Epithelial cell of esophagus (primary cell): ENCODE measurements at regions not wholly inside any gene's neighbourhood (a gene's known extent, or its start where the extent isn't known, plus 50 kb on each side); places are given as distances from the start of the nearest gene placed in this dataset.
"Not testable (repeated sequence)": the region's sequence is repeated elsewhere in the genome, so short reads cannot be mapped to it uniquely, and the experiment has no call there.

ENCODE experiments used
- DNase-seq: peaks from one replicate; pipeline ENCODE4 v3.0.0; 2010; ENCODE audit warnings: low read depth
- H3K4me3 ChIP-seq: 2 replicates; pipeline ENCODE4 v1.5.1; 2011; ENCODE audit warnings: mild to moderate bottlenecking, low read length, control low read depth
- CTCF ChIP-seq: IDR thresholded peaks from 2 replicates; pipeline ENCODE4 v1.5.1; 2011; ENCODE audit warnings: low read depth, mild to moderate bottlenecking, low read length, control low read depth, inconsistent platforms; ENCODE audit not compliant: insufficient read depth; ENCODE audit errors: missing control alignments

GRCh38 chr18:71221405-71221804 lies 932.6 kb downstream of the SOCS6 start:
- DNase-seq: no peak
- H3K4me3 ChIP-seq: no peak overlapping the region
- no peak for TF ChIP-seq CTCF

GRCh38 chr18:71212739-71213138 lies 923.9 kb downstream of the SOCS6 start:
- DNase-seq, H3K4me3 ChIP-seq: not testable (repeated sequence)

GRCh38 chr18:71212222-71212621 lies 923.4 kb downstream of the SOCS6 start:
- no peak for DNase-seq
- no peak overlapping the region for H3K4me3 ChIP-seq
- TF ChIP-seq CTCF: no peak

- no peak overlapping the region for H3K4me3 ChIP-seq
- DNase-seq: no peak
- TF ChIP-seq CTCF: no peak
Observed at GRCh38 chr18:71209944-71210343, 921.1 kb downstream of the SOCS6 start.

- no peak for TF ChIP-seq CTCF
- no peak for DNase-seq
- no peak overlapping the region for H3K4me3 ChIP-seq
Observed at GRCh38 chr18:71194438-71194837, 905.6 kb downstream of the SOCS6 start.

- no peak overlapping the region for H3K4me3 ChIP-seq
- no peak for TF ChIP-seq CTCF
- DNase-seq: no peak
Observed at GRCh38 chr18:71189581-71189980, 900.7 kb downstream of the SOCS6 start.

GRCh38 chr18:71168557-71169145 lies 879.8 kb downstream of the SOCS6 start:
- no peak for DNase-seq
- H3K4me3 ChIP-seq: no peak overlapping the region
- no peak for TF ChIP-seq CTCF
